Stimulated activated naive CD8-positive, alpha-beta T cell treated with anti-CD3 and anti-CD28 coated beads, Interleukin-15, amount 100 ng/mL, for 72 hours (primary cell): ENCODE measurements at regions not wholly inside any gene's neighbourhood (a gene's known extent, or its start where the extent isn't known, plus 50 kb on each side); places are given as distances from the start of the nearest gene placed in this dataset.

Experiments
- ATAC-seq: fragments of 150-1000 bp; cut with Tn5 transposase; 2 replicates; pipeline ENCODE4 v1.10.0; 2021; ENCODE audit warnings: mild to moderate bottlenecking, moderate library complexity
- DNase-seq, 2 donors: peaks; one replicate each; pipeline ENCODE4 v3.0.0; 2021 to 2022
- H3K27ac Mint-ChIP-seq, 2 donors: one replicate each; pipeline ENCODE4 v1.8.0; 2022; ENCODE audit warnings: mild to moderate bottlenecking in 2 of 2, mixed read lengths in 2 of 2, moderate library complexity in 2 of 2
- H3K27me3 Mint-ChIP-seq: one replicate; pipeline ENCODE4 v1.8.0; 2022; ENCODE audit warnings: mixed read lengths
- H3K4me1 Mint-ChIP-seq: one replicate; pipeline ENCODE4 v1.8.0; 2022; ENCODE audit warnings: mild to moderate bottlenecking, mixed read lengths
- H3K4me3 Mint-ChIP-seq, 2 donors: one replicate each; pipeline ENCODE4 v1.8.0; 2022; ENCODE audit warnings: mild to moderate bottlenecking in 2 of 2, mixed read lengths in 2 of 2, moderate library complexity in 1 of 2
- H3K9me3 Mint-ChIP-seq, 2 donors: one replicate each; pipeline ENCODE4 v1.8.0; 2022; ENCODE audit warnings: mixed read lengths in 2 of 2

DNA sequence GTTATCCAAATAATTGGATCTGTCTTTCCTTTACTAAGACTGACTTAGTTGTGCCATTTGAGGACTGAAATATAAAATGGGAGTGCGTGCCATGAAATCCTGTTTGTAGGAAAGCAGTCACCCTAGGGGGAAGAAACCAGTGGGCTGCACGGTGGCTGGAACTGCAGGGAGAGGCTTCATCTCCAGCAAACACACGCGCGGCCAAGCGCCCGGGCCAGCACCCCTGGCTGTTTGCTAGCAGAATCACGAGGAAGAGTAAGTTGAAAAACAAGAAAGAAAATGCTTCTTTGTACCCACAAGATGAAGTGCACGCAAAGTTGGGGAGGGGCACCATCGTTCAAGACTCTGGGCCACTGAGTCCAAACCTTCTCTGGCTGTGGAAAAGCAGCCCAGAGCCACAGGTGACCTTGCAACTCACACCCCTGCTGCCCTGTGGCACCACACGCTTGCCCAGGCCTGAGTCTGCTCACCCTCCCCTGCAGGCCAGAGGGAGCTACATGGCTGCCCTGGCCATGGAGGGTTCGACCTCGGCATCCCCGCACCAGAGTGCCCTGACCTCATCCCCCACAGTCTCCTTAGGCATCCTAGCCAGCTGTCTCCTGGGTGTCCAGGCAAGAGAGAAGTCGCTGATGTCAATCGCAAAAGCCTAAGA is 55.2 kb downstream of the IRX2 start:
- no peak overlapping the region for H3K4me3 Mint-ChIP-seq
- ATAC-seq (no peak), DNase-seq (no peak)
- no peaks in the 10 kb centered on the region for H3K27me3 Mint-ChIP-seq
- no peaks in the 10 kb centered on the region for H3K4me1 Mint-ChIP-seq
- no peak overlapping the region for H3K27ac Mint-ChIP-seq
- peaks cover 4 to 9% of the 10 kb centered on the region in 2 donors for H3K9me3 Mint-ChIP-seq

DNA sequence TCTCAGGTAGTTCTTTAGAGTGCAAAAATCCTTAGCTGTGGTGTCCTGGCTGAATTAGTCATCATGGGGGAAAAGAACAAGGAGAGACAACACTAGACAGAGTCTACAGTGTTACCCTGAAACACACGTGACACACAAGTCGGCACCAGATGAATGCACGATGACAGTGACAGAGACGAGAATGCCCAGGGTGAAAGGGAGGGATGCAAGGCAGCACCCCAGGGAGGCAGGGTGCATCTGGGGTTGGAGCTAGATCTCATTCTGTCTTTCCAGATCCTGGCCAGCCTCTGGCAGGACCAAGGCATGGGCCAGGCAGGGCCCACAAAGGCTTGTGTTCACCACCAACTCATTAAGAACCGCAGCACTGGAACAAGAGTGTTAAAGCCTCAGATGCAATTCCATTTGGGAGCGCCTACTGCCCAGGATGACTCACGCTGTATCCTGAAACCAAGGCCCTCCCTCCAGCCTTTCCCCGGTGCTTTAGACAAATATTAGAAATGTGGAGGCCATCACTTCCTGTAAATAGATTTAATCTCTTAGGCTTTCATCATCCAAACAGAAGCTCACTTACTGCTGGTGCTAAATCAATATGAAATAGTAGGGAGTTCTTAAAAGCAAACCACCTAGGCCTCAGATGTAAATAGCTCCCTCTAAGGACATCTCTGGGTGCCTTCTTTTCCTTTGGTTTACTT is 56.1 kb downstream of the IRX2 start:
- DNase-seq, result no peak
- H3K4me3 Mint-ChIP-seq, result no peak overlapping the region
- H3K27me3 Mint-ChIP-seq, result no peaks in the 10 kb centered on the region
- no peak for ATAC-seq
- no peaks in the 10 kb centered on the region for H3K4me1 Mint-ChIP-seq
- H3K27ac Mint-ChIP-seq, result no peak overlapping the region
- H3K9me3 Mint-ChIP-seq, result peaks cover 9% of the 10 kb centered on the region in 2 donors

DNA sequence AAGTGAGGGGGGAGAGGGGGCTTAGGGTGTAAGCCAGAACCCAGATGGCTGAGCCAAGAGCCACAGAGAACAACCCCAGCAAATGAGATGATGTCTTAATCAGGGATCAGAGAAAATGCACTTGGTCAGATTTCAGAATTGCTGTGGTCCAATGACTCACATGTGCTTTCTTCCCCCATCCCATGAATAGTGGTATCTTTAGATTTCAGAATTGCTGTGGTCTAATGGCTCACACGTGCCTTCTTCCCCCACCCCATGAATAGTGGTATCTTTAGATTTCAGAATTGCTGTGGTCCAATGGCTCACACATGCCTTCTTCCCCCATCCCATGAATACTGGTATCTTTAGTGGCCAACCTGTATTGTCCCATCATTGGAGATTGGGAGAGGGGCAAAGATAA is 59.9 kb downstream of the IRX2 start:
- H3K4me1 Mint-ChIP-seq, result no peaks in the 10 kb centered on the region
- no peak overlapping the region for H3K4me3 Mint-ChIP-seq
- ATAC-seq, result no peak
- no peaks in the 10 kb centered on the region for H3K27me3 Mint-ChIP-seq
- no peak for DNase-seq
- peaks cover 0 to 9% of the 10 kb centered on the region in 2 donors for H3K9me3 Mint-ChIP-seq
- H3K27ac Mint-ChIP-seq, result no peak overlapping the region

DNA sequence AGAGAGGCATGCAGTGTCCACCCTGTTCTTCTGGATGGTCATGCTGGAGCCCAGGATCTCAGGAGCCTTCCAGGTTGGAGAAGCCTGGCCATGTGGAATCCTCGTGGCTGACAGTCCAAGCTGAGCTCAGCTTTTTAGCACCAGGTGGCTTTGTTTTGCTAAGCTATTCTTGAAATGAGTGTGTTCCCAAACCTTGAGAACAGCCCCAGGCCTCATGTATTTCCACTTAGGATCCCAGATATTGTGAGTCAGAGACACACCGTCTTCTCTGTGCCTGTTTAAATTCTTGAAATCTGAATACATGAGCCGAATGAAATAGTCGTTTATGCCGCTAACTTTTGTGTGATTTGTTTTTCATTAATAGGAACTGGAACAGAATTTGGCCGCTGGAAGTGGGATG is 61.2 kb downstream of the IRX2 start:
- ATAC-seq, result no peak
- H3K9me3 Mint-ChIP-seq, result peaks cover 0 to 9% of the 10 kb centered on the region in 2 donors
- no peak overlapping the region for H3K27ac Mint-ChIP-seq
- H3K4me1 Mint-ChIP-seq, result no peaks in the 10 kb centered on the region
- H3K27me3 Mint-ChIP-seq, result no peaks in the 10 kb centered on the region
- no peak overlapping the region for H3K4me3 Mint-ChIP-seq
- no peak for DNase-seq

DNA sequence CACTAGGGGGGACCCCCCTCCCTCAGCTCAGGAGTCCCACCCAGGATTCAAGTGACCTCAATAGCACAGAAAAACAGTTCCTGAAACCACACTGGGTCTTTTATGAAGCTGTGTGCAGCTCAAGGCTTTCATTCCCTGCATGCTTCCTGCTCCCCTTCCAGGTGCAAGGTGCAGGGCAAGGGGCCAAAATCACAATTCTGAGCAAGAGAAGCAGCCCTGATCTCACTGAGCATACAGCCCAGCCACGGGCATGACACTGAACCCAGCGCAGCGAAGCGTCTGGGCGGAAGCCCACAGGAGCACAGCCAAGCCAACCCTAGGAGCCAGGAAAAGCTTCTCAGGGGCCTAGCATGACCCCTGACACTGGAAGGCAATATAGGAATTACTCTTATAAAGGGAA is 62.9 kb downstream of the IRX2 start:
- Mint-ChIP-seq H3K4me1 (no peaks in the 10 kb centered on the region), H3K27me3 (no peaks in the 10 kb centered on the region), H3K27ac (no peak overlapping the region), H3K4me3 (no peak overlapping the region), H3K9me3 (peaks cover 0 to 5% of the 10 kb centered on the region in 2 donors)
- ATAC-seq (no peak), DNase-seq (no peak)

DNA sequence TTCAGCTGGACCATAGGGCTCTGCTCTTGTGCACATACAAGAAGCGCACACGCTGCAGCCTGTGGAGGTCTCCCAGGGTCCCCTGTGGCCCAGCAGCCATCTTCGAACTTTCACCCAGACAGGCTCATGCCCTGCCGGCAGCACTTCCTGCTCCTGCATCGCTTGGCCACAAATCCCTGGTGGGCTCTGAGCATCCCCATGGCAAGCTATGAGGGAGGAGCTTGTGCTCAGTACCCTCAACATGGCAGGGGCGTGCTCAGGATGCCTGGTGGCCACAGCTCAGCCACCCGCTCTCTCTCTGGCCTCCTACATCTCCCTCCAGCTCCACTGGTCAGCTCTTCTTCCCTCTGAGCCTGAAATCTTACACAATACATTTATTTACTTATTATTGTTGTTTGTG is 63.7 kb downstream of the IRX2 start:
- H3K4me3 Mint-ChIP-seq, result no peak overlapping the region
- H3K27ac Mint-ChIP-seq, result no peak overlapping the region
- no peak for ATAC-seq
- peaks cover 0 to 5% of the 10 kb centered on the region in 2 donors for H3K9me3 Mint-ChIP-seq
- no peak for DNase-seq
- no peaks in the 10 kb centered on the region for H3K4me1 Mint-ChIP-seq
- no peaks in the 10 kb centered on the region for H3K27me3 Mint-ChIP-seq

DNA sequence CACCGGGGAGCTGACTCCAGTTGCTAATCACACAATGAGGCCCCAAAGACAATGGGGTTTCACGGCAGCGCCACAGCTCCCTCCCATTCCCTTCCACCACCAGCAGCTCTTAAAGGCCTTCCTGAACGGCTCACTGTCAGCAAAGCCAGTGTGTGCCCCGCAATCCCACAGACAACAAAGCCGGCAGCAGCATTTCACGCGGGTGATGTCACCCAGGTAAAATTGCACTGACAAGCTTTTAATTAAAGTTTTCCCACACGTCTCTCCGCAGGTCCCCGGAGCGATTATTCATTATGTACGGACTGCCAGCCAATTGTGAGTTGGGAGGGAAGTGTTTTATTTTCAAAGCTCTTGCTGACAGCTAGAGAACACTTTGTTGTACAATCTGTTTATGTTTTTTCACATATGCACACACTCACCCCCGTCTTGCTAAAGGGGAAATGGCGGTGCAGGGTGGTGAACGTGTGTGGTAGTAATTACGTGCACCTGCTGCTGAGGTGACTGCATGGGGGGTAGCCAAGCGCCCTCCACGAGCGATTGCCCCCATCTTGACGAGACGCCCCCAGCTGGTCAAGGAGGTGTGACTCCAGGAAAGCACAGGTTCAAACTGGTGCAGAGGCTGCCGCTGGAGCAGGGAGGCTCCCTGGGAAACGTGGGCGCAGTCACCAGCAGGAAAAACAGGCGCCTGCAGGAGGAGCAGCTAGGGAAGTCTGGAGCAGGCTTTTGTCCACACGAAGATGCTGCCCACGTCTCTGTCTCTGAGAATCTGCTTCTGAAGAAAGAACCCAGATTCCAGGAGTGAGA is 65.0 kb downstream of the IRX2 start:
- ATAC-seq, result no peak
- H3K27ac Mint-ChIP-seq, result no peak overlapping the region
- no peak overlapping the region for H3K4me3 Mint-ChIP-seq
- no peaks in the 10 kb centered on the region for H3K4me1 Mint-ChIP-seq
- H3K9me3 Mint-ChIP-seq, result peaks cover 0 to 5% of the 10 kb centered on the region in 2 donors
- no peaks in the 10 kb centered on the region for H3K27me3 Mint-ChIP-seq
- no peak for DNase-seq

DNA sequence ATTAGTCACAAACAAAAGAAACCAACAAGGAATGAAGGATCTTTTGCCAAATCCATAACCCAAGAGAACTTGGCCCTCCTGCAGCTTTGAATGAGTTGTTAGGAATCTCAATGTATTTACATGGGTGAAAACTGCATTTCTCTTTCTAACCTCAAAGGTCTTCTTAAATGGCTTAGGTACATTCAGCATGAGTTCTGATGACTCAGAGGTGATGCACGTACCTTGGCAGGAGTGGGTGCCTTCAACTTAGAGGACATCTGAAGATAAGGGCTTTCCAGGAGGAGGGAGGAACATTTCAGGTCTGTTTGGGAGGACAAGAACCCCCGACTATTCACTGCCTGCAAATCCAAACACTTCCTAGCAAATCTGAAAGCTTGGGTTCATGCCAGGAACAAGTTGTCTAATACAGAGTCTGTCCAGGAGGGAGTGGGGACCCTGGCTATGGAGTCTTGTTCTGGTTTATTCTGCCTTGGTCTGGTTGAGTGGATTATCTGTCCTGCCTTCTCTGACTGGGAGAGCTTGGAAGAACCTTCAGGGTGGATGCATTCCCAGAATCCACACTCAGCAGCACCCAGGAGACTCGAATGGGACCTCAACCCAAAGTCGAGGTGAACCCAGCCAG is 65.7 kb downstream of the IRX2 start:
- no peak for ATAC-seq
- no peak overlapping the region for H3K4me3 Mint-ChIP-seq
- H3K9me3 Mint-ChIP-seq, result peaks cover 0 to 4% of the 10 kb centered on the region in 2 donors

DNA sequence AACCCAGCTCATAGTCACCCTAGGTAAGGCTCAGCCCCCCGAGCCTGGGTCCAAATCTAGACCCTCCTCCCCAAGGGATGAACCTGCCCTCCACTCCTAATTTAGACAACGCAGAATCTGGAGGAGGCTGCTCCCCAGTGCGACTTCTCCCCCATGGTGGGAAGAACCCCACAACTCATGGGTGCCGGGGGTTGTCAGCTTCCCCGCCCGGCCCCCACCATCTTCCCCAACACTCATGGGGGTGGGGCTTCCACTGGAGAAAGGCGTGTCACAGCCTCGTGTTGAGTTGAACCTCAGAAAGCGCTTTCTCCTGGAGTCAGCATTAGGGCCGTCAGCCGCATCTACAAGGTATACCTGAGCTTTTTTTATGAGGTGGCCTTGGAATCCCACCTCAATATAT is 66.9 kb downstream of the IRX2 start:
- ATAC-seq (no peak), DNase-seq (no peak)
- Mint-ChIP-seq H3K4me1 (no peaks in the 10 kb centered on the region), H3K27me3 (no peaks in the 10 kb centered on the region), H3K27ac (no peak overlapping the region), H3K9me3 (no peaks in the 10 kb centered on the region), H3K4me3 (no peak overlapping the region)

More for the DNA sequence above, 65.7 kb downstream of the IRX2 start:
- Mint-ChIP-seq H3K27me3 (no peaks in the 10 kb centered on the region), H3K4me1 (no peaks in the 10 kb centered on the region), H3K27ac (no peak overlapping the region)
- DNase-seq, result no peak

DNA sequence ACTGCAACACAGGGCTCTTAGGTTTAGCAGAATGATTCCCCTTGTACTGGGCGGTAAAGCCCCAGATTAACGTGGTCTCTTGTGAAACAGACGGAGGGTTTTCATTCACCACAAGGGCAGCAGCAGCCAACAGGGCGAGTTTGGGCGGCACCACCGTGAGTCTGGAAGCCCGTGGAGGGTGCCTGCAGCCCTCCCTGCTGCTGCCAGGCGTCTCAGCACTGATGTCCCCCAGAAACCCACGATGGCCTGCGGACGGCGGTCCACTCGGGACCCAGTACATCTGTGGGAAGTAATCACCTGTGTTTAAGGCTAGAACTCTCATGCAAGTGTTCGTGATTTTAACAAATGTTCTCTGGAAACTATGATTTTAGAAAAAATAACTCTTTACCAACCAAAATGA is 67.8 kb downstream of the IRX2 start:
- H3K27ac Mint-ChIP-seq, result no peak overlapping the region
- no peaks in the 10 kb centered on the region for H3K4me1 Mint-ChIP-seq
- H3K27me3 Mint-ChIP-seq, result no peaks in the 10 kb centered on the region
- no peak overlapping the region for H3K4me3 Mint-ChIP-seq
- ATAC-seq, result no peak
- no peaks in the 10 kb centered on the region for H3K9me3 Mint-ChIP-seq
- no peak for DNase-seq

DNA sequence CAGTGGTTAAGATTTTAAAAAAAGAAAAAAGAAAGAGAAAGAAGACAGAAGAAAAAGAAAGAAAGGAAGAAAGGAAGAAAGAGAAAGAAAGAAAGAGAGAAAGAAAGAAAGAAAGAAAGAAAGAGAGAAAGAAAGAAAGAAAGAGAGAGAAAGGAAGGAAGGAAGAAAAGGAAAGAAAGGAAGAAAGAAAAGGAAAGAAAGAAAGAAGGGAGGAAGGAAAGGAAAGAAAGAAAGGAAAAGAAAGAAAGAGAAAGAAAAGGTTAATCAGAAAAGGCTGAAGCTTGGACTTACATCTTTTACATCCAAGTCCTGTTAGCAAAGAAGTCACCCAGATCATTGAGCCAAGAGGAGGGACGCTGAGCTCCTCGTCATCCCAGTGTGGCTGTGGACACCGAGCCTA is 70.0 kb downstream of the IRX2 start:
- Mint-ChIP-seq H3K9me3 (peaks cover 1 to 3% of the 10 kb centered on the region in 2 donors), H3K4me1 (no peaks in the 10 kb centered on the region), H3K4me3 (no peak overlapping the region), H3K27me3 (no peaks in the 10 kb centered on the region), H3K27ac (peak overlapping the region in 1 of 2 donors; percentile 6)
- ATAC-seq (no peak), DNase-seq (no peak)

DNA sequence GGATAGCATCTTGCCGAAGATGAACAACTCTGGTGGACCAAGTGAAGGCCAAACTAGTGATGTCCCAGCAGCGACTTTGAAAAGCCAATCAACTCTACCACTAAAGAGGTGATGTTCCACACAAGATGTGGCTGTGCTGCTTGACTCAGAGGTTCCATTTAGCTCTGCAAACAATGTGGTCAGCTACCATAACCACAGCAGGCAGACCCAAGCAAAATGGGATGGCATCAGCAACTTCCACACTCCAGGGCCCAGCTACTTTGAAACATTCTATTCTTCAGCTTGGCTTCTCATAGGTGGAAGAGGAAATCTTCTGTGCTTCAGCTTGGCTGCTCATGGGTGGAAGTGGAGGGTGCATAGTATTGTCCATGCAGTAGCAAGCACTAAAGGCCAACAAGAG is 70.5 kb downstream of the IRX2 start:
- Mint-ChIP-seq H3K4me3 (no peak overlapping the region), H3K27ac (peak overlapping the region in 1 of 2 donors; percentile 6), H3K4me1 (no peaks in the 10 kb centered on the region), H3K9me3 (peaks cover 6 to 8% of the 10 kb centered on the region in 2 donors), H3K27me3 (no peaks in the 10 kb centered on the region)
- no peak for ATAC-seq
- DNase-seq, result no peak

DNA sequence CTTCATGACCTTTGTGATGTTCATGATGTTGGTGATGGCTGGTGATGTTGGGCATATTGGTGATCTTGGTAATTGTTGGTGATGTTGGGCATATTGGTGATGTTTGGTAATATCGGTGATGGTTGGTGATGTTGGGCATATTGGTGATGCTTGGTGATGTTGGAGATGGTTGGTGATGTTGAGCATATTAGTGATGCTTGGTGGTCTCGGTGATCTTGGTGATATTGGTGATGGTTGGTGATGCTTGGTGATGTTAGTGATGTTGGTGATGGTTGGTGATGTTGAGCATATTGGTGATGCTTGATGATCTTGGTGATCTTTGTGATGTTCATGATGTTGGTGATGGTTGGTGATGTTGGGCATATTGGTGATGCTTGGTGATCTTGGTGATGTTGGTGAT is 73.8 kb downstream of the IRX2 start:
- Mint-ChIP-seq H3K4me1 (no peaks in the 10 kb centered on the region), H3K9me3 (peaks cover 6 to 10% of the 10 kb centered on the region in 2 donors)

DNA sequence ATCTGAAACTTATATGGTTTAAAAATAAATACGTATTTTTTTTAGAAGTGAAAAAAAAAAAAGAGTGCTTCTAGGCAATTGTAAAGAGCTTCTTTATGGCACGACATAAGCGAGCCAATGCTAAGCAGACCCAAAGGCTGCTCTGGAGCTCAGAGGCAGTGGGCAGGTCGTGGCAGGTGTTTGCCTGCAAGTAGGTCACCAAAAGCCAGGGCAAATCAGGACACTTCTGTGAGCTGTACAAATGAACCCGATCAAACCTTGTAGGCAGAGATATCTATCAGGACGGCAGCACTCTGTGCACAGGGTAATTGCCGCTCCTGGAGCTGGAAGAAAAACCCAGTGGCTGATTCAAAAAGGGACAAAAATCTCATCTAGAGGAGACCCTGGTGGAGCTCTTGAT is 75.9 kb downstream of the IRX2 start:
- H3K27me3 Mint-ChIP-seq, result no peaks in the 10 kb centered on the region
- H3K4me1 Mint-ChIP-seq, result no peaks in the 10 kb centered on the region
- ATAC-seq (no peak), DNase-seq (no peak)
- no peak overlapping the region for H3K27ac Mint-ChIP-seq
- H3K9me3 Mint-ChIP-seq, result peaks cover 6 to 10% of the 10 kb centered on the region in 2 donors
- no peak overlapping the region for H3K4me3 Mint-ChIP-seq

More for the DNA sequence above, 73.8 kb downstream of the IRX2 start:
- DNase-seq, result no peak
- no peak for ATAC-seq
- Mint-ChIP-seq H3K27ac (no peak overlapping the region), H3K27me3 (no peaks in the 10 kb centered on the region), H3K4me3 (no peak overlapping the region)

DNA sequence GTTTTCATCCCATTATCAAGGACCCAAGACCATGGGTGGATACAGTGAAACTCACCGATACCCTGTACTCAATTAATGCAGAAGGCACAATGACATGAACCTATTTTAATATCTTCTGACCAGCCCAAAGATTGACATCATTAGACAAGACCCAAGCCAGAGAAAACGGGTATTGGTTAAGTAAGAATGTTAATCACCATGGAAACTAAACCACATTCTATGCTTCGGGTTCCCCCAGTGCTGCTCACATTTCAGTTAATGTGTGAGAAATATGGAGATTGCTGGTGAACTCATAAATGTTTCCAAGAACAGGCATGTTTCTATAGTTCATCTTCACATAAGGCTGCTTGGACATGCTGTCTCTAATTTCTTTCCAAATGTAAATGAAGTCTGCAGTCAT is 77.0 kb downstream of the IRX2 start:
- H3K27ac Mint-ChIP-seq, result no peak overlapping the region

DNA sequence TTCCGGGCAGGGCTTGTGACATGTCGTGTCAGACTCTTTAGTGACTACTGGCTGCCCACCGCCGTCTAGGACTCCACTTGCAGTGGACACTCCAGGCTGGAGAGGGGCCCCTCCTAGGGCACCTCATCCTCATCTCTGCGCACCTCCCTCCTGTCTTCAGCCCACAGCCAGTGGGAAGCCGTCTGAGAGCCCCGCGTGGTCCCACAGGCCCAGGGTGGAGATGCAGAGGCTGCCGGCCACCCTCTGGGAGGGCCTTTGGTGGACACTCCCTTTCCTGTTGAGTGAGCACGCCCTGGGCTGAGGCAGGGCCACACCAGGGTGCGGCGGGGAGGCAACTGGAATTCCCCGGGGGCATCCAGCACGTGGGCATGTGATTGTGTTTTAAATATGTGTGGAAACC is 80.5 kb downstream of the IRX2 start:
- no peaks in the 10 kb centered on the region for H3K4me1 Mint-ChIP-seq
- H3K9me3 Mint-ChIP-seq, result peaks cover 0 to 2% of the 10 kb centered on the region in 2 donors
- DNase-seq (no peak), ATAC-seq (no peak)
- no peak overlapping the region for H3K27ac Mint-ChIP-seq
- no peak overlapping the region for H3K4me3 Mint-ChIP-seq
- no peaks in the 10 kb centered on the region for H3K27me3 Mint-ChIP-seq

More for the DNA sequence above, 77.0 kb downstream of the IRX2 start:
- Mint-ChIP-seq H3K4me1 (no peaks in the 10 kb centered on the region), H3K9me3 (peaks cover 6 to 10% of the 10 kb centered on the region in 2 donors), H3K4me3 (no peak overlapping the region), H3K27me3 (no peaks in the 10 kb centered on the region)
- ATAC-seq (no peak), DNase-seq (no peak)
